Liver (tissue), 8 donors: ENCODE measurements at regions not wholly inside any gene's neighbourhood (a gene's known extent, or its start where the extent isn't known, plus 50 kb on each side); places are given as distances from the start of the nearest gene placed in this dataset.

Experiments used
- DNase-seq: peaks from one replicate; pipeline ENCODE4 v3.0.0-alpha.2; 2017; ENCODE audit warnings: low spot score
- H3K27ac ChIP-seq, 2 donors: one replicate each; pipeline ENCODE4 v1.7.0; 2013; ENCODE audit warnings: inconsistent platforms in 2 of 2, low read length in 2 of 2, control low read depth in 1 of 2, low read depth in 1 of 2, mild to moderate bottlenecking in 1 of 2
- H3K27me3 ChIP-seq, 4 donors: one replicate each; pipeline versions ENCODE4 v1.6.1 to v1.7.0; 2013; ENCODE audit warnings: low read length in 3 of 4, inconsistent platforms in 1 of 4, mild to moderate bottlenecking in 1 of 4, moderate library complexity in 1 of 4; ENCODE audit not compliant: control insufficient read depth in 4 of 4, insufficient read depth in 4 of 4
- H3K36me3 ChIP-seq, 4 donors: one replicate each; pipeline versions ENCODE4 v1.6.1 to v1.7.0; 2013; ENCODE audit warnings: low read length in 3 of 4, mild to moderate bottlenecking in 3 of 4, low read depth in 1 of 4, moderate library complexity in 1 of 4; ENCODE audit not compliant: control insufficient read depth in 4 of 4, insufficient read depth in 3 of 4
- H3K4me1 ChIP-seq, 4 donors: one replicate each; pipeline versions ENCODE4 v1.6.1 to v1.7.0; 2013; ENCODE audit warnings: low read length in 3 of 4, mild to moderate bottlenecking in 3 of 4, moderate library complexity in 1 of 4; ENCODE audit not compliant: control insufficient read depth in 4 of 4, insufficient read depth in 4 of 4
- H3K4me3 ChIP-seq, 3 donors: one replicate each; pipeline versions ENCODE4 v1.6.1 to v1.7.0; 2013; ENCODE audit warnings: low read length in 3 of 3, control low read depth in 1 of 3, low read depth in 1 of 3, mild to moderate bottlenecking in 1 of 3
- H3K9ac ChIP-seq, 2 donors: one replicate each; pipeline ENCODE4 v1.7.0; 2013; ENCODE audit warnings: low read length in 2 of 2, mild to moderate bottlenecking in 2 of 2, moderate library complexity in 2 of 2, control low read depth in 1 of 2, low read depth in 1 of 2
- H3K9me3 ChIP-seq, 4 donors: one replicate each; pipeline versions ENCODE4 v1.6.1 to v1.7.0; 2013; ENCODE audit warnings: low read length in 3 of 4; ENCODE audit not compliant: control insufficient read depth in 4 of 4
- ATF3 ChIP-seq: IDR thresholded peaks from 2 replicates; pipeline ENCODE4 v1.6.1; 2016; ENCODE audit warnings: antibody characterized with exemption
- CTCF ChIP-seq: fragments of 150-350 bp; IDR thresholded peaks from 2 replicates; pipeline ENCODE4 v1.5.1; 2017; ENCODE audit warnings: improper control_type of control experiment, low read depth, low read length; ENCODE audit not compliant: missing input control
- EGR1 ChIP-seq, 2 donors: IDR thresholded peaks; 2 replicates each; pipeline ENCODE4 v1.6.1; 2016 to 2018; ENCODE audit warnings: antibody characterized with exemption in 2 of 2, low read depth in 2 of 2
- FOXA1 ChIP-seq: IDR thresholded peaks from 2 replicates; pipeline ENCODE4 v1.6.1; 2016; ENCODE audit warnings: antibody characterized with exemption
- FOXA2 ChIP-seq: IDR thresholded peaks from 2 replicates; pipeline ENCODE4 v1.6.1; 2016; ENCODE audit warnings: antibody characterized with exemption
- GABPA ChIP-seq, 2 donors: IDR thresholded peaks in 1 of 2; conservative IDR thresholded peaks in 1 of 2; 2 replicates each; pipeline ENCODE4 v1.6.1; 2016; ENCODE audit warnings: antibody characterized with exemption in 2 of 2, mild to moderate bottlenecking in 1 of 2, moderate library complexity in 1 of 2
- HNF4A ChIP-seq, 2 donors: conservative IDR thresholded peaks; 2 replicates each; pipeline ENCODE4 v1.6.1; 2016; ENCODE audit warnings: antibody characterized with exemption in 2 of 2, mild to moderate bottlenecking in 2 of 2
- HNF4G ChIP-seq: IDR thresholded peaks from 2 replicates; pipeline ENCODE4 v1.6.1; 2016; ENCODE audit warnings: antibody characterized with exemption
- JUND ChIP-seq, 2 donors: IDR thresholded peaks; 2 replicates each; pipeline ENCODE4 v1.6.1; 2016; ENCODE audit warnings: antibody characterized with exemption in 2 of 2
- NR2F2 ChIP-seq: IDR thresholded peaks from 2 replicates; pipeline ENCODE4 v1.6.1; 2016; ENCODE audit warnings: antibody characterized with exemption
- RAD21 ChIP-seq, 2 donors: IDR thresholded peaks; 2 replicates each; pipeline ENCODE4 v1.6.1; 2016; ENCODE audit warnings: antibody characterized with exemption in 2 of 2, mild to moderate bottlenecking in 2 of 2
- REST ChIP-seq: IDR thresholded peaks from 2 replicates; pipeline ENCODE4 v1.6.1; 2016; ENCODE audit warnings: antibody characterized with exemption, mild to moderate bottlenecking
- RXRA ChIP-seq, 2 donors: IDR thresholded peaks; 2 replicates each; pipeline ENCODE4 v1.6.1; 2017 to 2018; ENCODE audit warnings: antibody characterized with exemption in 2 of 2, mild to moderate bottlenecking in 1 of 2
- SP1 ChIP-seq: IDR thresholded peaks from 2 replicates; pipeline ENCODE4 v1.6.1; 2018; ENCODE audit warnings: antibody characterized with exemption, mild to moderate bottlenecking
- TAF1 ChIP-seq: conservative IDR thresholded peaks from 2 replicates; pipeline ENCODE4 v1.6.1; 2016; ENCODE audit warnings: antibody characterized with exemption, mild to moderate bottlenecking
- YY1 ChIP-seq: IDR thresholded peaks from 2 replicates; pipeline ENCODE4 v1.6.1; 2016; ENCODE audit warnings: antibody characterized with exemption, mild to moderate bottlenecking
- ZBTB33 ChIP-seq: IDR thresholded peaks from 2 replicates; pipeline ENCODE4 v1.6.1; 2016; ENCODE audit warnings: antibody characterized with exemption
- WGBS: extraction: QIAGEN DNeasy Blood & Tissue Kit; methylation state at CpG from one replicate; pipeline ENCODE4 v1.1.7; 2013; 5-methylcytosine and 5-hydroxymethylcytosine counted together
- donor health status: healthy.
- donor health status: healthy.
- donor health status: healthy.
- donor health status: healthy.
- donor health status: healthy.

GRCh38 chr4:106493086-106493485 lies 124.5 kb upstream of the GIMD1 start:
- no peaks in the 10 kb centered on the region for H3K9me3 ChIP-seq
- TF ChIP-seq RAD21 (IDR thresholded peaks at IDR 0.05) (no peak), ATF3 (no peak), SP1 (no peak), FOXA2 (no peak), FOXA1 (no peak), EGR1 (IDR thresholded peaks at IDR 0.05; ENCODE audit: low read depth in 2 of 2) (no peak), JUND (IDR thresholded peaks at IDR 0.05) (no peak), HNF4A (conservative IDR thresholded peaks at IDR 0.05) (no peak), GABPA (IDR thresholded peaks at IDR 0.05 in 1 of 2, conservative IDR thresholded peaks at IDR 0.05 in 1 of 2) (no peak), HNF4G (no peak), YY1 (no peak), RXRA (IDR thresholded peaks at IDR 0.05) (no peak), ZBTB33 (no peak), REST (no peak), CTCF (no peak), NR2F2 (no peak), TAF1 (no peak)
- no peak overlapping the region for H3K9ac ChIP-seq
- H3K4me1 ChIP-seq = no peaks in the 10 kb centered on the region
- DNase-seq = no peak
- no peaks in the 10 kb centered on the region for H3K36me3 ChIP-seq
- no peaks in the 10 kb centered on the region for H3K27me3 ChIP-seq
- no peak overlapping the region for H3K27ac ChIP-seq
- H3K4me3 ChIP-seq = no peak overlapping the region

- Histone ChIP-seq H3K4me1 (no peaks in the 10 kb centered on the region), H3K36me3 (no peaks in the 10 kb centered on the region), H3K27me3 (peaks cover 0 to 3% (median 1%) of the 10 kb centered on the region in 4 donors), H3K4me3 (no peak overlapping the region), H3K9me3 (peaks cover 0 to 2% (median 0%) of the 10 kb centered on the region in 4 donors), H3K27ac (no peak overlapping the region), H3K9ac (no peak overlapping the region)
- WGBS = 52% methylated on average over 2 of the region's 2 CpGs
- no peak for TF ChIP-seq RAD21 (IDR thresholded peaks at IDR 0.05)
- TF ChIP-seq GABPA (IDR thresholded peaks at IDR 0.05 in 1 of 2, conservative IDR thresholded peaks at IDR 0.05 in 1 of 2) = no peak
- no peak for TF ChIP-seq JUND (IDR thresholded peaks at IDR 0.05)
- TF ChIP-seq HNF4A (conservative IDR thresholded peaks at IDR 0.05) = no peak
- TF ChIP-seq REST = no peak
- no peak for TF ChIP-seq ATF3
- no peak for DNase-seq
These were observed 118.0 kb upstream of the GIMD1 start for GRCh38 chr4:106486533-106486932.
